Prostate gland (tissue), 2 donors: ENCODE measurements at regions not wholly inside any gene's neighbourhood (a gene's known extent, or its start where the extent isn't known, plus 50 kb on each side); places are given as distances from the start of the nearest gene placed in this dataset.

Experiments
- CTCF ChIP-seq, 4 experiments: fragments of 200-600 bp in 2 of 4; fragments of 450-650 bp in 2 of 4; sonication (generic) in 2 of 4; IDR thresholded peaks; 1 replicate in 3 of 4; 2 replicates in 1 of 4; pipeline ENCODE4 v1.5.1; 2016 to 2019; ENCODE audit warnings: antibody characterized with exemption in 4 of 4, mild to moderate bottlenecking in 2 of 4, moderate library complexity in 2 of 4
- POLR2A ChIP-seq: fragments of 450-650 bp; IDR thresholded peaks from one replicate; pipeline ENCODE4 v1.6.1; 2016; ENCODE audit warnings: antibody characterized with exemption, mild to moderate bottlenecking
- POLR2AphosphoS5 ChIP-seq: sonication (generic); formaldehyde crosslinking; IDR thresholded peaks from one replicate; pipeline ENCODE4 v1.6.1; 2017; ENCODE audit warnings: antibody characterized with exemption

DNA sequence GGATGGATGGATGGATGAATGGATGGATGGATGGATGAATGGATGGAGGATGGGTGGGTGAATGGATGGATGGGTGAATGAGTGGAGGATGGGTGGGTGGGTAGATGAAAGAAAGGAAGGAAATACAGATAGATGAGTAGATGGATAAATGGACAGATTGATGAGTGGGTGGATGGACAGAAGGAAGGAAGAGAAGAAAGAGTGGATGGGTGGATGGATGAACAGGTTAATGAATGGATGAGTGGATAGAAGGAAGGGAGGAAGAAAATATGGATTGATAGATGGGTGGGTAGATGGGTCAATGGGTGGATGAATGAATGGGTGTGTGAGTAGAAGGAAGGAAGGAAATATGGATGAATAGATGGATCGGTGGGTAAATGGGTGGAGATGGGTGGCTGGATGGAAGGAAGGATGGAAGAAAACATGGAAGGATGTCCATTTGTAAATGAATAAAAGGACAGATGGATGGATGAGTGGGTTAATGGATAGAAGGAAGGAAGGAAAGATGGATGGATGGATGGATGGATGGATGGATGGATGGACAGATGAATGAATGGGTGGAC is 97.3 kb upstream of the TNRC6C start:
- TF ChIP-seq CTCF (IDR thresholded peaks at IDR 0.05), result no peak
- no peak for TF ChIP-seq POLR2A
- TF ChIP-seq POLR2AphosphoS5, result no peak
